Medulla oblongata (tissue), 1 donor: ENCODE measurements at regions not wholly inside any gene's neighbourhood (a gene's known extent, or its start where the extent isn't known, plus 50 kb on each side); places are given as distances from the start of the nearest gene placed in this dataset.
"Not testable (repeated sequence)": the region's sequence is repeated elsewhere in the genome, so short reads cannot be mapped to it uniquely, and the experiment has no call there.

Experiments used
- DNase-seq: peaks from one replicate; pipeline ENCODE4 v3.0.0-alpha.2; 2015; ENCODE audit errors: extremely low spot score

GRCh38 chr5:1594357-1595106, 70.8 kb upstream of the LPCAT1 start:
- DNase-seq: peak; percentile 73

DNA sequence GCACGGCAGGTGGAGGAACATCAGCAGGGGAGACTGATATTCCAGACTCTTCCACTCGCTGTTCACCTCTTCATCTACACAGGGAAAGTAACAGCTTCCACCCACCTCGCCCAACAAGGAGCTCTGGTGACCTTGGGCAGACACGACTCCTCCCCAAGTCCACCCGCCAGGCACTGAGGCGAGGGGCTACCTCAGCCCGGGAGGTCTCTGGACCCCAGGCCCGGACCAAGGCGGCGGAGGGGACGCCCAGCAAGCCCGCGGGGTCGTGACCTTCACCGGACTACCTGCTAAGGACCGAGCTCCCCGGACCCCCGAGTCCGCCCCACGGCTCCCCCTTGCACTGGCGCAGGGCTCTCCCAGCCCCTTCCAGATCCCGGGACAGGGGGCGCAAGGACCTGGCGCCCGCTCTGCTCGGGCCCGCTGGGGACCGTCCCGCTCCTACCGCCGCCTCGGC, 70.2 kb upstream of the LPCAT1 start:
- DNase-seq: no peak

DNA sequence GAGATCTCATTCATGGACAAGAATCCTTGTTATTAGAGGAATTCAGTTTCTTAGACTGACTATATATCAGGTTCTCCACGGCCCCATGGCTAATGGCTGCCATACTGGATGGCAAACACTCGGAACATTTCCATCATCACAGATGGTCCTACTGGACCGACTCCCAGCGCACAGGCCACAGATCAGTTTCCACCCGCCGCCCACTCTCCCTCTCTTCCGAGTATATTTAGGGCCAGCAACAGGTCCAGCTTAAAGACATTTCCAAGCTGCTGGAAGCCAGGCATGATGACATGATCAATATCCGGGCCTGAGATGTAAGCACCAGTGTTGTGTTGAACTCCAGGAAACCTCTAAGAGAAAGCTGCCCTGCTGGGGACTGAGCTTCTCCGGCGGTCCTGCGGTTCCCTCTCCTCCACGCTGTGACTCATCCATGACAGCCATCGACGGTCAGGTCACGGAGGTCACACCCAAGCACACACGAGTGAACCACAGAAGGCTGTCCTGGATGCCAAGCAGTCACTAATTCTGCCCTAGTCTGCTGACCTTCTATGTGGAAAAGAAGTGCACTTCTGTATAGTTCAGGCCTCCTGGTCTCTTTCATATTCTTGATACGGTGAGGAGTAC, 64.4 kb upstream of the LPCAT1 start:
- not testable (repeated sequence) for DNase-seq

- not testable (repeated sequence) for DNase-seq
Observed at GRCh38 chr5:1583081-1583875, 59.5 kb upstream of the LPCAT1 start.

DNA sequence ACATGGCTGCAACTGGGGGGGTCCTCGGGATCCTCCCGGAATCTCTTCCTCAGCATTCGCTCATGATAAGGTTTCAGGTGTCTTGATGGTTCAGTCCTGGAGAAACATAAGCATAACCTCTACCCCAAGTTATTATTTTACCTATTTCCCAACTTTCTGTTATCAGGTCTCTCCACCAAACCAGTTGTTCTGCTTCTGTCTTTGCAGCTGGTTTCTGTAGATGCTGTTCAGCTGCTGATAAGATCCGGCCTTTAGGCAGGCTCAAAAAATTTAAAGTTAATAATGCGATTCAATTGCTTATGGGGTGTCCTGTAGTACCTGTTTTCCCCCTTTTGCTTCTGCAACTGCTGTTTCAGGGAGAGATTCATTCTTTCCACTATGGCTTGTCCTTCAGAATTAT, 55.6 kb upstream of the LPCAT1 start:
- DNase-seq: not testable (repeated sequence)

DNA sequence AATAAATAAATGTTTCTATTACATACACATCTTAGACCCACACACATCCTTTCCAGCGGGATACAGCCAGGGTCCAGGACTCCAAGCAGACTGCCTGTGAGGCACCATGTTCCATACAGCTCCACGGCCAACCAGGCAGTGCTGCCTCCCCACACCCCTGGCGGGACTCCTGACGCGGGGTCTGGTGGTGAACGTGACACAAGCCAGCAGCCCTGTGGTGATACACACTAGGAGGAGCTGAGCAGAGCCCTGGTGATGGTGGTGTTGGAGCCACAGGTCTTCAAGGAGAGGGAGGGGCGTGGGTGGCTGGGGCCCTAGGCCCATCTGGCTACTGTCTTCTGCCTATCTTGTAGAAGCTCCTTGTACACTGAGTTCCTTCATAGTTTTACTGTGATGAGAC, 53.1 kb upstream of the LPCAT1 start:
- DNase-seq: not testable (repeated sequence)

GRCh38 chr5:1575991-1576714, 52.4 kb upstream of the LPCAT1 start:
- not testable (repeated sequence) for DNase-seq

- not testable (repeated sequence) for DNase-seq
Observed at GRCh38 chr5:1575491-1575890, 51.7 kb upstream of the LPCAT1 start.

DNA sequence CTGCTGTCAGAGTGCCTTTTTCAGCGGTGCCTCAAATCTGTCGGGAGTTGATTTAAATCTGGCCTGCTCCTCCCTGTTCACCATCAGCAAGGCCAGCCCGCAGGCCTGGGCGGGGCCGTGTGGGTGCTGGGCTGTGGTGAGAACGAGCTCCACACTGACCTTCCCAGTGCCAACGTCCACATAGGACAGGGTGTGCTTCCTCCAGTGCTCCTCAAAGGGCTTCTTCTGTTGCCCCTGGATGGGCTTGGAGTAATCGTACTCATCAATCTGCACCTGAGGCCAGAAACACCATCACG, 50.2 kb upstream of the LPCAT1 start:
- DNase-seq: not testable (repeated sequence)

DNA sequence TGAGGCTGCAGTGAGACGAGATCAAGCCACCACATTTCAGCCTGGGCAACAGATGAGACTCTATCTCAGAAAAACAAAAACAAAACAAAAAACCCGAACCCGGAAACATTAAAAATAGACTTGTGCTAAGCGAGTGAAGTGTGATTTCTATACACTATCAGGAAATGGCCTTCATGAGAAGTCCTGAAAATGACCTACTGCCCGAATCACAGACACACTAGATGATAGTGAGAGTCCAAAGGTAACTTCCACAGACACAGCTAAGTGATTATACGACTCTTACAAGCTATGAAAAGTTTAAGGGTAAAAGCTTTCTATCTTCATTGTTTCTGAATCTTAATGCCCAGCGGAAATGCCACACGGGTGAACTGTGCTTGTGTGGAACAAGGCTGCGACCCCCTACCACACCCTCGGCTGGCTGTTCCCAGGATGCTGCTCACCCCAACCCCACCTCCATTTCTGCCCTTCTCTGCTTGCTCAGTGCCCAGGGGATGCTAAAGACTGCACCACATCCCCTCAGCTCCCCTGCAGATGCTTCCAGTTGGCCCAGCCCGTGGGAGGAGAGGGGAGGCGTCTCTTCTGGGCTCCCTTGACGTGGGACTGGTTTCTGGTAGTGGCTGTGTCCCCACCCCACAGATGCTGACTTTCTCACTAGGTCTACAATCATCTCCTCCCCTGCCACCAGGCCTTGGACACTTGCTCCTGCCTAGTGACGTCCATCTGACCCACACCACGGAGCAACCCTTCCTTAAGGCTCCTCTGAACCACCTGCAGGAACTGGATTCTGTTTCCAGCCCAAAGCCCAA, 49.7 kb upstream of the LPCAT1 start:
- not testable (repeated sequence) for DNase-seq
